ENCODE measurements at regions not wholly inside any gene's neighbourhood (a gene's known extent, or its start where the extent isn't known, plus 50 kb on each side); places are given as distances from the start of the nearest gene placed in this dataset.

- no peak overlapping the region for H3K4me3 ChIP-seq (ENCODE audit: control insufficient read depth, low read depth, low read length)
- no peak for DNase-seq (ENCODE audit: low read depth)
- TF ChIP-seq, protein P1, sequence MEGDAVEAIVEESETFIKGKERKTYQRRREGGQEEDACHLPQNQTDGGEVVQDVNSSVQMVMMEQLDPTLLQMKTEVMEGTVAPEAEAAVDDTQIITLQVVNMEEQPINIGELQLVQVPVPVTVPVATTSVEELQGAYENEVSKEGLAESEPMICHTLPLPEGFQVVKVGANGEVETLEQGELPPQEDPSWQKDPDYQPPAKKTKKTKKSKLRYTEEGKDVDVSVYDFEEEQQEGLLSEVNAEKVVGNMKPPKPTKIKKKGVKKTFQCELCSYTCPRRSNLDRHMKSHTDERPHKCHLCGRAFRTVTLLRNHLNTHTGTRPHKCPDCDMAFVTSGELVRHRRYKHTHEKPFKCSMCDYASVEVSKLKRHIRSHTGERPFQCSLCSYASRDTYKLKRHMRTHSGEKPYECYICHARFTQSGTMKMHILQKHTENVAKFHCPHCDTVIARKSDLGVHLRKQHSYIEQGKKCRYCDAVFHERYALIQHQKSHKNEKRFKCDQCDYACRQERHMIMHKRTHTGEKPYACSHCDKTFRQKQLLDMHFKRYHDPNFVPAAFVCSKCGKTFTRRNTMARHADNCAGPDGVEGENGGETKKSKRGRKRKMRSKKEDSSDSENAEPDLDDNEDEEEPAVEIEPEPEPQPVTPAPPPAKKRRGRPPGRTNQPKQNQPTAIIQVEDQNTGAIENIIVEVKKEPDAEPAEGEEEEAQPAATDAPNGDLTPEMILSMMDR (conservative IDR thresholded peaks at IDR 0.05; ENCODE audit: control insufficient read depth, insufficient read depth, low read depth, low read length): no peak
Observed at GRCh38 chr2:79389481-79389880, 123.4 kb upstream of the CTNNA2 start.

DNA sequence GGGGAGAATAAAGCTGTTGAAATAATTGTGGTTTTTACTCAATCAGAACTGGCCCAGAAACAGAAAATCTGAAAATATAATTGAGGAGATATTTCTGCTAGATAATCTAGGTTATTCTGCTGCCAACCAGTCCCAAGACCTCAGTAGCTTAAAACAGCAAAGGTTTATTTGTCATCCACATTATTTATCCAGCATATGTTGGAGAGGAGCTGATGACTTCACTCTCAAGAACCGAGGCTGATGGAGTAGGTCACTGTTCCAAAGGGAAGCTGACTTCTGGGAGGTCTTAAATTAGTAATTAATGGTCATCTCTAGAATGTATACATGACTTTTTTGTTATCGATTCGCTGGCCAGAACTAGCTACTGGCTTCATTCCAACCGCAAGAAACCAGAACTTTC is 124.8 kb upstream of the CTNNA2 start:
- no peak overlapping the region for H3K4me3 ChIP-seq (ENCODE audit: control insufficient read depth, low read depth, low read length)
- no peak for DNase-seq (ENCODE audit: low read depth)
- TF ChIP-seq, protein P1 (conservative IDR thresholded peaks at IDR 0.05; ENCODE audit: control insufficient read depth, insufficient read depth, low read depth, low read length): no peak

- H3K4me3 ChIP-seq (ENCODE audit: control insufficient read depth, low read depth, low read length): no peak overlapping the region
- no peak for DNase-seq (ENCODE audit: low read depth)
- TF ChIP-seq, protein P1 (conservative IDR thresholded peaks at IDR 0.05; ENCODE audit: control insufficient read depth, insufficient read depth, low read depth, low read length): no peak
Observed at GRCh38 chr2:79387431-79387830, 125.4 kb upstream of the CTNNA2 start.

GRCh38 chr2:79383681-79384080 is 129.2 kb upstream of the CTNNA2 start:
- TF ChIP-seq, protein P1 (conservative IDR thresholded peaks at IDR 0.05; ENCODE audit: control insufficient read depth, insufficient read depth, low read depth, low read length): no peak
- DNase-seq (ENCODE audit: low read depth): no peak

GRCh38 chr2:79375817-79376216 is 137.0 kb upstream of the CTNNA2 start:
- no peak overlapping the region for H3K4me3 ChIP-seq (ENCODE audit: control insufficient read depth, low read depth, low read length)
- TF ChIP-seq, protein P1 (conservative IDR thresholded peaks at IDR 0.05; ENCODE audit: control insufficient read depth, insufficient read depth, low read depth, low read length): no peak
- DNase-seq (ENCODE audit: low read depth): no peak

More at GRCh38 chr2:79383681-79384080, 129.2 kb upstream of the CTNNA2 start:
- H3K4me3 ChIP-seq (ENCODE audit: control insufficient read depth, low read depth, low read length): no peak overlapping the region

DNA sequence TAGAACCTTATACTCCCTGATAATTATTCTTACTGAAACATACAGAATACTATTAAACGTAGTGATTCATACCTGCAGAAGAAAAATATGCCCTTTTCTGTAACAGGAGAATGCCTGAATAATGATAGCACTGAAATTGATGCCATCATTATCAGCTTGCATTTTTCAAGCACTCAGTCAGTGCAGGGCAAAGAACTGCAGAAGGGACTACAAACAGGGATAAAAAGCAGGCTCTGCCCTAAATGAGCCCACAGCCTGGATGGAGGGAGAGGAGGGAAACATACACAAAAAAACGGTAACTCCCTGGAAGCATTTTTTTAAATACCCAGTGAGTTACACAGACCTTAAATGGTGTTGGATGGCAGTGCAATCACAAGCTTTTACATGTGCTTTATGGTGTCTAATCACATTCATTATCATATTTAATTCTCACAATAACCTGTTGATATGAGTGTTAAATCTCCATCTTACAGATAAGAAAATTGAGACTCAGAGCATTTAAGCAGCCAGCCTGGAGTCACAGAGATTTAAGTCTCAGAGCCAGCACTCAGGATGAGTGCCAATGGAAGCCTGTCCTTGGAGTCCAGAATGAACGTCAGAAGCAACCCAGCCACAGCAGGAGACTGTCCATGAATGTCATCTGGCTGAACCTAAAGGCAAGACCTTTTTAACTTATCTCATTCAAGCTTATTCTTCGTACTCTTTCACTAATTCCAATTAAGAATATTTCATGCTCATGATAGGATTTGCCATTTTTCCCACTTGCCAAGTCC is 139.3 kb upstream of the CTNNA2 start:
- DNase-seq (ENCODE audit: low read depth): no peak
- TF ChIP-seq, protein P1 (conservative IDR thresholded peaks at IDR 0.05; ENCODE audit: control insufficient read depth, insufficient read depth, low read depth, low read length): no peak
- H3K4me3 ChIP-seq (ENCODE audit: control insufficient read depth, low read depth, low read length): no peak overlapping the region

Measured in fibroblast of mammary gland (primary cell).